GM03348 (cell line): ENCODE measurements at regions not wholly inside any gene's neighbourhood (a gene's known extent, or its start where the extent isn't known, plus 50 kb on each side); places are given as distances from the start of the nearest gene placed in this dataset.
"Not testable (repeated sequence)": the region's sequence is repeated elsewhere in the genome, so short reads cannot be mapped to it uniquely, and the experiment has no call there.

Experiments used
- DNase-seq: peaks from one replicate; pipeline ENCODE4 v3.0.0; 2012; ENCODE audit warnings: low spot score

DNA sequence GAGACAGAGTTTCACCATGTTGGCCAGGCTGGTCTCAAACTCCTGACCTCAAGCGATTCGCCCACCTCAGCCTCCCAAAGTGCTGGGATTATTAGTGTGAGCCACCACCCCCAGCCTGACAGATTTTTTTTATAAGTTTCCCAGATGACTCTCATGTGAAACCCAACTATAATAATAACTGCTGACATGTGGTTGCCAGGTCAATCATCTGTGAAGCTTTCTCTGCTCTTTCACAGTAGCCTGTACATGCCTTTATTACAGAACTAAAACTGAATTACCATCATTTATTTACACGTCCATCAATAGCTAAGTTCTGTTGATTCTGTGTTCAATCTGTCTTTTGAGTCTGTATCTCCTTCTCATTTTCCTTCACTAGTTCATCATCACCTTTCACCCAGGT is 218.5 kb downstream of the RPS29 start:
- no peak for DNase-seq

DNA sequence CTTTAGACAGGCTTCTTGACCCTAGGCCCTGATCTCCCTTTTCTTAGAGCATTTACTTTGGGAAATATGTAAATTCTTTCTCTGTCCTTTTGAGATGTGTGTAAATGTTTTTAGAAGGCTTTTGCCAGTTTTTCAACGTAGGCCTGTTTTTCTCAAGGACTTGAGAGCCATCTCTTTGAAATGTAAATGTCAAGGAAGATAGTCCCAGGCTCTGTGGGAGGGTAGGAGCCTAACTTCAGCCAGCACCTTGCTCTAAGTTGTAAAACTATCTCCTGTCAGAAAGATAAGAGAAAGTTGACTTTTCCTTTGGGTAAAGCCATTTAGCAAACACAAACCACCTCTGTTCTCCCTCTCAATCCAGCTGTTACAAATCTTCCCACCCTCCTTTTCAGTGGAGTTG is 219.8 kb downstream of the RPS29 start:
- DNase-seq = no peak

DNA sequence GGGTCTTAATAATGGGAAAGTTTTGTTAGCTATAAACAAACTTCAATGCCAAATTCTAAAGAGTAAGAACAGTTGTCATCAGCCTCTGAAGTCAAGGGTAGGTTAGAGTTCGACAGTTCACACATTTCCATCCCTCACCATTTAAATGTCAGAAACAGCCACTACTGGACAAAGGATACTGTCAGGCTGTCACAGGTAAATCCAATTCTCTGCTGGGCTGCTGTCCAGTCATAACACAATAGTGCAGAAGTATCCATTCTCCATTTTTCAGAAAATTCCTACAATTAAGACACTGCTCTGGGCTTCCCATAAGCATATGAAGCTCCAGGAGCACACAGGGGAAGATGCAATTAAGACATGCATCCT is 221.4 kb downstream of the RPS29 start:
- DNase-seq = no peak

DNA sequence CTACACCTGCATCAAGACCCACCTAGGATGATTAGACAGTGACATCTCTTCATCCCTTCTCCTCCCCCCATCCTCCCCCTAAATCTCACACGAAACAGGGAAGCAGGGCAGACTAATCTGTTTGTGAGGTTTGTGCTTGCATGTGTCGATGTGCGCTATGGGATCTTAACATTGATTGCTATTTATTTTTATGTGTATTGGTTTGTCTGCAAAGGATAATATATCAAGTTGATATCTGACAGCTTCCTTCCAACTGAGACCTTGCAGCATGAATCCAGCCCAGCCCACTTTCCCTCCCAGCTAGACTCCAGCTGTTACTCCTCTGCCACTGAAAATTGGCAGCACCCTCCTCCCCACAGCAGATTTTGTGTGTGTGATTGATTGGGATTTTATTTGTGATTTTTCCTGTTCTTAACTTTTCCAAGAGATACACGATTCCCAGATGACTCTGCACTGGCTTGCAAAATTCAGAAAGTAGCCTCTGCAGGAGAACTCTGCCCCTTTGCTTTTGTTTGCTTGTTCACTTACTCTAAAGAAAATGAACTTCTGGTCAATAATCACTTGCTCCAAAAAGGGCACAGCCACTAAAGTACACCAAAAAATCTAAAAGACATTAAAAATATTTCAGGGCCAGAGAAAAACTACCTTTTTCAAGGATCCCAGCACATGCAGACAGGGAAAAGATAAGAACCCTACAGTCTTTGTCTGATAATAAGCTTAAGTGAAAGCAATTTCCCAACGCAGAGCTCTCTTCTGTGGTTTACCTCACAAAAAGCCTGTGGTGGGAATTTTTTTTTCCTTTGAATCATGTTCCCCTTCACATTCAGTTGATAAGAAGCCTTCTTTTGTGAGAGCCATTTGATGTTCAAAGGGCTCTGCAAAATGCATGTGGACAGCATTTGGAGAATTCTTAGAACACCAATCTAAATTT is 222.1 kb downstream of the RPS29 start:
- DNase-seq = no peak

DNA sequence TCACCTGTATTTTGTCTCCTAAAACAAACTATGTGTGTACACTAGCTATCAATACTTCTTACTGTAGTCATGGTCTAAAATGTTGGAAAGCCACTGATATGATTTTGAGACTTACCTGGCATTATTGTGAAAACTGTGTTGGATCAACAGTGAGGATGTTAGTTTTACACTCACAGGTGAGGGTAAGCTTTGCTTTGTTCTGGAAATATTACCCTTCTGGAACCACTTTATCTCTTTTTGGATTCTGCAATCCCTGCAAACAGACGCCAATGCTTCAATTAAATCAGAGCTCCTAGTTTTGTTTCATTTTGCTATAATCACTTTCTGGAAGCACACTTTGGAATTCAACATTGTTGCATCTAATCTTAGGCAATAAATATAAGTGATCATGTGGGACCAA is 223.3 kb downstream of the RPS29 start:
- DNase-seq = no peak

DNA sequence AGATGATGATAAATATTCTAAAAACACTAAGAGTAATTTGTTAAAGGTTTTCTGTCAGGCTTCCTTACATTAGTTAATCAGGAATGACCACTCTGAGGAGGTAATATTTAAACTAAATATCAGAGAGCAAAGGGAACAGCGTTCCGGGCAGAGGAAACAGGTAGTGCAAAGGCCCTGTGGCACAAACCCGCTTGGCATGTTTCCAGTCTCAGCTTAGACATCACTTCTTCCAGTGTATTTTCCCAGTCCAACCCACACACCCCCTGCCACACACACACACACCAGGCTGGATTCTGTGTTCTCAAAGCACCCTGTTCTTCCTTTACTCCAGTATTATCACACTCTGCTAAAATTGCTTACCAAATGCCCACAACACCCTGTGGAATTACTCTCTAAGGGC is 247.1 kb downstream of the RPS29 start:
- DNase-seq = no peak

DNA sequence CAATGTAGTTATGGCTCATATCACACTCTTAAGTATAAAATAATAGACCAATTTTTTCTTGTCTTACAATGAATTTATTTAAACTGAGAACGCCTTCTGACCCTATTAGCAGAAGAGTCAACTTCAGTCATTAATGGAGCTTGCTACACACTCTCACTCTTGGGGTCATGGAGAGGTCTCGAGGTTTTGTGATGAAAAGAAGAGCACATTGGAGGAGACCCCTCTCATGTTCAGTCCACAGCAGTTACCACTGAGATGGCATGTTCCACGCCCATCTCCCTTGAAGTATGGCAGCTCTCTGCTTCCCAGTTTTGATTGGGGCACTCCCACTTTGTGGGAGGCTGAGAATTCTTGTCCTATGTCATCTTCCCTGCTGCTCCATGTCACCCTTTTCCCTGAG is 266.4 kb downstream of the RPS29 start:
- no peak for DNase-seq

DNA sequence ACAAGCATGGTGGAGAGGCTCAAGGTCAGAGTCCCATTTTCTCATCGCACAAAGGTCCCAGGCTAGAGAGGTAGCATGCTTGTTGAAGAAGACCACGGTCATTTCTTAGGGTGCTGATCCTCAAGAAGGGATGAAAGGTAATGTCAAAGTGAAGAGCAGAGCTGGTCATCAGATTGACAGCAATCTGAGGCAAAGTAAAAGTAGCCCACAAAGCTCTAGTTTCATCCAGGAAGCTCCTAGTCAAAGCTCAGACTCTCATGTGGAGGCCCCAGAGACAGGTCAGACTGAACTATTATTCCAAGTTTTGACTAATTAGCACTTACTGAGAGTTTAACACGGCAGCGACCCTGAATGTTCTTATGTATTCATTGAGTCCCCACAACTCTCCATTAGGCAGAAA is 270.6 kb downstream of the RPS29 start:
- DNase-seq = no peak

DNA sequence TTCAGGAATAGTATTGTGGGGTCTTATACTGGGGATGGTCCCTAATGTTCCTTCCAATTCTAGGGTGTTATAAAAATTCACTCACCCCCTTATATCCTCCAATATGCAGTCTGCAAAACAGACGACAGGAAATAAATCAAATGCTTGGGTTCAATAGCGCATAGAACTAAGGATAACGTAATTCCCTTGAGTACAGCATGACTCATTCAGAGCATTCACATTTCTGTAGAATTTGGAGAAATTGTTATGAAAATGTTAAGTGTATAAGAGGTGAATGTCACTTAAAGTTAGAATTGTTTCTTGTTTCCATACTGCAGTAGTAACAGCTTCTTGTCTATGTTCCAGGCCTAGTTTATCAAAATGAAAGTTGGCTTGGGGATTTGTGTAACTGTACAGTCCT is 271.4 kb downstream of the RPS29 start:
- no peak for DNase-seq

DNA sequence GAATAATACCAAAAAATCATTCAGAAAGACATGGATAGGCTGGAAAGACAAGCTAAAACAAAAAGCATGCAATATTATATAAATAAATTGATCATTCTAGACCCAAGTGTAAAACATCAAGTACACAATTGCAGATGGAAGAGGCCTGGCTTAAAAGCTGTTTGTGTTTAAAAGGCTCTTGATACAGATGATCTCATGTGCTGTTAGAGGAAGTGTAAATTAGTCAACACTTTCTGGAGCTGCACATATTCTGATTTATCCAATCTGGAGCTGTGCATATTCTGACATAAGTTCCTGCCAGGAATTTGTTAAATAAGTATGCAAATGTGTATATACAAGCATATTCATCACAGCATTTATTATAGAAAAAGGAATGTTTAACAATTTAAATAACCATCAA is 273.1 kb downstream of the RPS29 start:
- DNase-seq = no peak

DNA sequence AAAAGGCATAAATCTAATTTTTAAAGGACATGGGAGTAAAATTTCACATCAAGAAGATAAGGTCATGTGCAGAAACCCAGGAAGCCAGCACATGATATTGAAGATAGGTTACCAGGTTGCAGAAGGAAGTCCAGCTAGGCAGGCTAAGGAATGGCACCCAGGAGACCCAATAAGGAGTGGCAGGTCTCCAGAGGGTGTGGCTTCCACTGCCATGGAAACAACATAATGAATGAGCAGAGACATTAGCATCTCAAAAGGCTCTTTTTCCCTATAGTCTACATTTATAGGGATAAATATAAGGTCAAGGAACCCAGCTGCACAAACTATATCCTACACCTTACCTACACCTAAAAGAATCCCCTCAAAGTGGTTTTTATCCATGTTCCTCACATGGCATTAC is 275.9 kb downstream of the RPS29 start:
- DNase-seq = no peak

DNA sequence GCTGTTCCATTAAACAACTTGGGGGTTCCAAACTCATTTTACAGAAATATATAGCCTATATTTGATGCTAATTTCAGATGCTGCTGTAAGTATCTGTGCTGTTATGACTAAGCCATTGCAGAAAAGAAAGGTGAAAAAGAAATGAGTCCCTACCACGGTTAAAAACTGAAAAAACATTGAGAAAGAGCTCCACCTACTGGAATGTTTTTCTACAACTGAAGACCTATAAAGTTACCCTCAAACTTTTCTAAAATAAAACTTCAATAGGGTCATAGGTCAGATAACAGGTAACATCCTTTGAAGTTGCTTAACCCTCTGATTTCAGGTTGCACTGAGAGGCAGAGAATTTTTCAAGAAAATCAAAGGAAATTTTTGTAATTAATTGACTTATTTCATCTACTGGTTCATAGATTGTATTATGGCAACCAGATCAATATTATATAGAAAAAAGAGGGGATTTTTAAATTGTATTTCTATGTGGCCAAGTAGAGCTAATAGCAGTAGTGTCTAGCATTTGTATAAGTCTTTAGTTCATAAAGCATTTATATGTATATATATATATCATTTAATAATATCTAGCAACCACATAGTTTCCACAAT is 279.9 kb downstream of the RPS29 start:
- peak; percentile 17 for DNase-seq

DNA sequence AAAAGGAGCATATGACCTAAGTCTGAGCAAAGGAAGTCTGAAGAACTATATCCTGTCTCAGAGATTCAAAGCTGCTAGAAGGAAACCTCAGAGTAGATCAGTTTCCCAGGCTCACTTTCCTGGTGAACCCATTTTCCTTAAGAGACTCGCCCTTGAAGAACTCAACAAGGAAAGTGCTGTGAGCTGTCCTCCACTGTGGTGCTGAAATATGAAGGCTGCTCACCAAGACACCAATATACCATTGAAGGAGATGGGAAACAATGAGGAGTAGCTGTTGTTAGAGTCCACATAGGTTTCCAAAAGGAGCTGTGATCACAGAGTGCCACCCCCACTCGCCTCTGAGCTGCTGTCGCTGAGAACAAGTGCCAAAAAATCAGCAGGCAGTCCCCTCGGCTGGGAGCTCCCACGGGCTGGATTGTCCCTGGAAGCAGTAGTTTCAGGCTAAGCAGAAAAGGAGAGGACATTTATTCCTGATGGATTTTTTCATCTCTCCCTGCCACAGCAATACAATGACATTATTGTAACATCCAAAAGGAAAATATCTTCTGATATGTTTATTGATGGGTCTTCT is 282.1 kb downstream of the RPS29 start:
- peak; percentile 13 for DNase-seq

DNA sequence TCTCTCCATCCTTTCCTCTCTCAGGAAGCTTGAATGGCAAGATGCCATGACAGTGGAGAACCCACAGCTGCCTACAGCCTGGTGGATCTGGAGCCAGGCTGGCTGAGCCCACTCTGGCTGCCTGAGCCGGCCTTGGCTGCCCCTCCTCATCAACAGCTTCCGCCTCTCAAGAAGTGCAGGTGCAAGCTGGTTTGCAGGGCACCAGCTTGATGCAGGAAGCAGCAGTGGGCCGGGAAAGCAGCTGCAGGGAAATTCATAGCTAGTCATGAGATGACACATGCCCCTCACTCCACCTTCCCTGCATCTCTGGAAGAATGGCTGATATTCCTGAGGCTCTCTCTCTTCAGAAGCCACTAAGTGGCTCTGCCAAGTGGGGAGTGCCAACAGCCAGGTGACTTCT is 289.1 kb downstream of the RPS29 start:
- no peak for DNase-seq

DNA sequence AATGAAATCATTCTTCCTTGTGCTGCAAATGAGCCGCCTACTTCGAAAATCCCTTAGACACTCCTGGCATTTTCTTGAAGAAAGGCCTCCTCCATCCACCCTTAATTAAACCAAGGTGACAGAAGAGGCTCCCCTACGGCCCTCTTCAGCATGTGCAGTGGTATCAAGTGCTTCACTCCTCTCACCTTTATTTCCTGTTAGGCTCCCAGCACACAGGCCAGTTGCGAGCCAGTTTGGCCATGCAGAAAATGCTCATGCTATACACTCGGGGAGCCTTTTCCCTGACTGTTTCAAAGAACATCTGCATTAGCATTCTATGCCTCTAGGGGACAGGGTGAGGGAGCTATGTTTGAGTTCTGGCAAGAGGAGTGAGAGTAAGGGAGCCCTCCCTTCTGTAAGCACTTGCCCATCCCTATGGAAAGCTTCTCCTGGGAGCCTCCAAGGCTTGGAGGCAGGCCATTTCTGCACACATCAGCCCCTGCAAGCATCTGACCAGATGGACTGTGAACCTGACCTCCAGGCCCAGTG is 291.5 kb downstream of the RPS29 start:
- no peak for DNase-seq

DNA sequence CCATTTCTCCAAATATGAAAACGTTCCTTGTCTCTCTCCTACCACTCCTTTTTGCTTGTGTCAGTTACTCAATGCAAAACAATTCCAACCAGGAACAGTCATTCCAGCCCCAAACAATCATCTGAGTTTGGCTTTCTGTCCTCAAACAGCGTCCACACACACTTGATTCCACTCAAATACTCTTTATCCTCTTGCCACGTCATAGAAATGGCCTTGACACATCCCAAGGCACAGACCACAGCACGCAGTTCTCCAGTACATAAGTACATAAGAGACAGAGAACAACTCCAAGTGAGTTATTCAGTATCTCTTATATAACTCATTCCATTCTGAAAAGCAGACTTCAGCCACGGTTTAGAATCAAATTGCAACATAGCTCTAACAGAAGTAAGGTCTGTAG is 299.2 kb downstream of the RPS29 start:
- DNase-seq = no peak

DNA sequence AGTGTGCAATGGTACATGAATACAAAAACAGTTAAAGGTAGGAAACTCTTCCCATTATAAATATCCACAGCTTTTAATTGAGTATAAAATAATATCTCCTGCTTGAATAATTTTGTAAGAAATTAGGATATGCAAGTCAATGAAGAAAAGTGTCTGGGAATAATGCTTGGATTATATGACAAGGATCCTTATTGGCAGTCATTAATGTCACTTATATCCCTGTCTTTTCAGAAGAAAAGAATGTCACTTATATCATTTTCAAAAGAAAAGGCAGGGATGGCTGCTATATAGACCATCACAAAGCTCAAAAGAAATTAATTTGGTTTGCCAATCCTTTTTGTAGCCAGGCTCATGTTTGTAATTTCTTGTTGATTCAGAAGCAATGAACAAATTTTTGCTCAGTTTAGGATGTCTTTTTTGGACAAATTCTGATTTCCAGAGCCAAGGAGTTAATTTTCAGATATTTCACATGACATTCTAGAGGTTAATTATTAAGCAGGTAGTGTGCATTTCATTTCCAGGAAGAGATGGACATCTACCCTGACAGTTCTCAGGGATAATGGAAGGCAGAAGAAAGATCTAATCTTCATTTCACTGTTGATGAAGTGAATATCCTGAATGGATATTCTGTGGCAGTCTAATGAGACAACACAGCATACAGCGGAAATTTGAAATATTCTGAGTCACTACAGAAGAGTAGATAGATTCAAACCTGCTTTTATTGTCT is 299.8 kb downstream of the RPS29 start:
- DNase-seq = no peak

DNA sequence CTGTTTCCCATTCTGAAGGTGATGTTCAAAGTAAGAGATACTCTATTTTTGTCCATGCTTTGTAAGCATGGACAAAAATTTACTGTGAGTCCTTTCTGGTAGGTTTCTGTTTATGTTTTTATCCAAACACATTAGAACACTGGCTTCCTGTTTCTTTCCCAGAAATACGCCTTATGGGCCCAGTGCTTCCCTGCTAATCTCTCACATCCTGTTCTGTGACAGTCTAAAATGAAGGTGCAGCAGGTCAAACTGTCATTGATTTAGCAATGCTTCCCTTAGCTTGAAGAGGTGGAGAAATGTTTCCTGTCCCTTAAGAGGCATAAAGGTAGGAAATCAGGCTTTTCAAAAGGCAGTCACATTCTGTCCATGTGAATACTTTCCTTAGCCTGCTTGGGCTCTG is 305.6 kb downstream of the RPS29 start:
- DNase-seq = no peak

DNA sequence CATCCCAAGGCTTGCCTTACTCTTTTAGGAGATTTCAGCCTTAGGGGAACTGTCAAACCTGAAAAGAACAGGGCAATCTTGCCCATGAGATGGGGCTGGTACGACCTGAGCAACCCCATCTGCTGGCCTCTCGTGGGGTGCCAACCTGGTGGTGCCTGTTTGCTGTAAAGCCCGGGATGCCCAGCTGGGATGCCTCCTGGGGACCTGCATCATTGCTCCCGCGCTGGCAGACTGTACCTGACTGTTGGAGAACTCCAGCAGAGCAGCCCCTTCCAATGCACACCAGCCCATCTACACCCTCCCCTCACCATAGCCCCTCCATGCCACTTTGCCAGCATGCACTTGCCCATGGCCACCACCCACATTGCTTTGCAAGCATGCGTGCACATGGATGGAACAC is 335.7 kb downstream of the RPS29 start:
- no peak for DNase-seq

DNA sequence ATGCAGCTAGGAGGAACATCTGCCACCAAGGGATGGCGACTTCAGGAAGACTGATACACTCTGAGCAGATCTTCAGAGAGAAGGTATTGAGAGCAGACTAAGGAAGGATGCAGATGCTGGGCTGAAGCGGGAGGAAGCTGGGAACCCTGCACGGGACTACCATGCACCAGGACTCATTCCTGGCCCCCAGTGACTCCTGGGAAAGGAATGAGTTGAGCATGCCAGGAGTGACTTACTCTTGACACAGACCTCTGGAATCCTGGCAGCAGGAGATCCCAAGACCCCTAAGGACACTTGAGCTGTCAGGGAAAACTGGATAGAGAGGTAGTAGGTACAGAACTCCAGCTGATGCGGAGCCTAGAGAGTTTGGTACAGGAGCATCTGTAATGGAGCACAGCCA is 336.1 kb downstream of the RPS29 start:
- DNase-seq = peak; percentile 8

DNA sequence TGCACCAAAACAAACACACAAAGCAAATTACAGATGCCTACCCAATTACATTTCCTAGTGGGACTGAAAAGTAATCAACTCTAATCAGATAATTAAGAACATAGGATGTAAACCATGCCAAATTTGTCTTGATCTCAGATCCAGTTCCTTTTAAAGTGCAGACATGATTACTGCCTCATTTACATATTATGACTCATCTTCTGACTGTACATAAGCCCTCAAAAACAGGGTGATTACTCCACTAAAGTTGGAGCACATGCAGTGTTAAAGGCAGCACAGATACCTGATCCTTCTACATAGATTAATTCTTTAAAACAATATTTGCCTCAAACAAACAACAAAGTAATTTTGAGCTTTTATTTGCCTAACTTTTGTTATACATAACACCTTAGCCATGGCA is 337.2 kb downstream of the RPS29 start:
- no peak for DNase-seq

DNA sequence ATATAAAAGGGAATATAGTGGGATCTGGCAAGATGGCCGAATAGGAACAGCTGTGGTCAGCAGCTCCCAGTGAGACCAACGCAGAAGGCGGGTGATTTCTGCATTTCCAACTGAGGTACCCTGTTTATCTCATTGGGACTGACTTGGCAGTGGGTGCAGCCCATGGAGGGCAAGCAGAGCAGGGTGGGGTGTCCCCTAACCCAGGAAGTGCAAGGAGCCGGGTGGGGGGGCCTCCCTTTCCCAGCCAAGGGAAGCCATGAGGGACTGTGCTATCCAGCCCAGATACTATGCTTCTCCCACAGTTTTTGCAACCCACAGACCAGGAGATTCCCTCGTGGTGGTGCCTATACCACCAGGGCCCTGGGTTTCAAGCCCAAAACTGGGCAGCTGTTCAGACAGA is 342.4 kb downstream of the RPS29 start:
- DNase-seq = not testable (repeated sequence)

DNA sequence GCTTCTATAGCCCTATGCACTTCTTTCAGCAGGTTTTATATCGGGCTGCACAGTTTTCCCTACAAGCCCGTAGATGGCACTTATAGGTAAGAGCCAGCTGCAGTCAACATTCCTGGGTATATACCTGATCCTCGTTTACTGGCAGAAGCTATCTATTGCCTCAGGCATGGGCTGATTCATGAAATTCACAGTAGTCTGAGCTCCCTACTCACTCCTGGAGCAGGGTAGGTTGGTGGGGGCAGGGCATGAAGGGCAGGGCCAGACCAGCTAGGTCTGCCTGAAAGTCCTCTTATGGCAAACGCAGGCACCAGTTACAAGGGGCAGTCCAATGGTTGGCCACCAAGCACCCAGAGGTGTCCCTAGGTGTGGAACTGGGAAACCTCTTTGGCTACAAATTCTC is 345.8 kb downstream of the RPS29 start:
- no peak for DNase-seq
